ENCODE measurements at regions not wholly inside any gene's neighbourhood (a gene's known extent, or its start where the extent isn't known, plus 50 kb on each side); places are given as distances from the start of the nearest gene placed in this dataset.

- no peaks in the 10 kb centered on the region for H4K20me1 ChIP-seq (ENCODE audit: insufficient read depth, poor library complexity, severe bottlenecking)
- H3K27me3 ChIP-seq = no peaks in the 10 kb centered on the region
- H3K27ac ChIP-seq = no peak overlapping the region
- H3K4me1 ChIP-seq (ENCODE audit: insufficient read depth) = no peaks in the 10 kb centered on the region
- H3K79me2 ChIP-seq = no peaks in the 10 kb centered on the region
- no peaks in the 10 kb centered on the region for H3K9me2 ChIP-seq (replicated peaks; ENCODE audit: insufficient read depth)
- no peaks in the 10 kb centered on the region for H3K9me3 ChIP-seq (ENCODE audit: low read depth)
- H3K36me3 ChIP-seq (replicated peaks; ENCODE audit: insufficient read depth, low read depth) = no peaks in the 10 kb centered on the region
- TF ChIP-seq EZH2phosphoT487 (IDR thresholded peaks at IDR 0.05; ENCODE audit: low read depth, severe bottlenecking, unreplicated experiment) (no peak), EZH2 (IDR thresholded peaks at IDR 0.05; ENCODE audit: borderline replicate concordance) (no peak)
- TF ChIP-seq, protein P1, sequence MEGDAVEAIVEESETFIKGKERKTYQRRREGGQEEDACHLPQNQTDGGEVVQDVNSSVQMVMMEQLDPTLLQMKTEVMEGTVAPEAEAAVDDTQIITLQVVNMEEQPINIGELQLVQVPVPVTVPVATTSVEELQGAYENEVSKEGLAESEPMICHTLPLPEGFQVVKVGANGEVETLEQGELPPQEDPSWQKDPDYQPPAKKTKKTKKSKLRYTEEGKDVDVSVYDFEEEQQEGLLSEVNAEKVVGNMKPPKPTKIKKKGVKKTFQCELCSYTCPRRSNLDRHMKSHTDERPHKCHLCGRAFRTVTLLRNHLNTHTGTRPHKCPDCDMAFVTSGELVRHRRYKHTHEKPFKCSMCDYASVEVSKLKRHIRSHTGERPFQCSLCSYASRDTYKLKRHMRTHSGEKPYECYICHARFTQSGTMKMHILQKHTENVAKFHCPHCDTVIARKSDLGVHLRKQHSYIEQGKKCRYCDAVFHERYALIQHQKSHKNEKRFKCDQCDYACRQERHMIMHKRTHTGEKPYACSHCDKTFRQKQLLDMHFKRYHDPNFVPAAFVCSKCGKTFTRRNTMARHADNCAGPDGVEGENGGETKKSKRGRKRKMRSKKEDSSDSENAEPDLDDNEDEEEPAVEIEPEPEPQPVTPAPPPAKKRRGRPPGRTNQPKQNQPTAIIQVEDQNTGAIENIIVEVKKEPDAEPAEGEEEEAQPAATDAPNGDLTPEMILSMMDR (IDR thresholded peaks at IDR 0.05; ENCODE audit: poor library complexity) = no peak
- WGBS (ENCODE audit: low lambda C conversion rate, missing lambda C conversion rate) = 48% methylated on average over 8 of the region's 8 CpGs
- no peak overlapping the region for H3K4me3 ChIP-seq
- no peak overlapping the region for H2AFZ ChIP-seq
- no peak overlapping the region for H3K4me2 ChIP-seq
- DNase-seq (ENCODE audit: low spot score) = peak; percentile 6
Observed at GRCh38 chr7:125651823-125652528, 722.4 kb upstream of the POT1 start.

DNA sequence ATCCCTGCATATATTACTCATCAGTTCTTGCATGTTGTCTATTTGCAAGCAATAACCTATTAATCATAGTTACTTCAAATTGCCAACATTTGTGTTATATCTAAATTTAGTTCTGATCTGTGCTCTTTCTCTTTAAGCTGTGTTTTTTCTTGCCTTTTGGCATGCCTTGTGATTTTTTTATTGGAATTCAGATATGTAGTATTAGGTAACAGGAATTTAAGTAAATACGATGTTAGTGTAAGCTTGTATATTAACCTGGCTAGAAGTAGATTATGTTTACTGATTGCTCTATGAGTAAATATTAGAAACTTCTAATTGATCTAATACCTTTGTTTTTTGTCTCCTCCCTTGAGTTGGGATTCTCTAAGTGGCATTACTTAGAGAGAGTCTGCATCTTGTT, 718.9 kb upstream of the POT1 start:
- no peak overlapping the region for H3K27ac ChIP-seq

DNA sequence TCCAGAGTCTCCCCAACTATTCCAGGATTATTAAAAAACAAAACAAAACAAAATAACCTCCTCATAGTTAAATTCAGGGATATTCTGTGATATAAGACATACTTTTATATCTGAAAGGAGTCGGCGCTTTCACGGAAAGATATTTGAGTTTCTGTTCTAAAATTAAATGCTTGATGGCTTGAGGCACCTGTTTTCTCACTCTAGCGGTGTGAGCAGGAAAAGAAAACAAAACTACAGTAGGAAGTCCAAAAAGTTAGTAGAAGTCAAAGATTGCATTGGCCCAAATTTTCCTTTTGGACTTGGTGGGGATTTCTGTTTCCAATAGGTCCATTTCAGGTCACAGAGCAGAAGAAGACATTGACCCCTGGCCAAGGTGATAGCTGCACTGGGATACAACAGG, 716.1 kb upstream of the POT1 start:
- no peak for TF ChIP-seq EZH2phosphoT487 (IDR thresholded peaks at IDR 0.05; ENCODE audit: low read depth, severe bottlenecking, unreplicated experiment)
- TF ChIP-seq, protein P1 (IDR thresholded peaks at IDR 0.05; ENCODE audit: poor library complexity) = no peak
- TF ChIP-seq EZH2 (IDR thresholded peaks at IDR 0.05; ENCODE audit: borderline replicate concordance) = no peak
- H3K4me1 ChIP-seq (ENCODE audit: insufficient read depth) = no peaks in the 10 kb centered on the region
- H3K9me3 ChIP-seq (ENCODE audit: low read depth) = no peaks in the 10 kb centered on the region
- no peaks in the 10 kb centered on the region for H3K79me2 ChIP-seq
- H3K9me2 ChIP-seq (replicated peaks; ENCODE audit: insufficient read depth) = no peaks in the 10 kb centered on the region
- H3K27ac ChIP-seq = no peak overlapping the region
- no peak overlapping the region for H3K4me3 ChIP-seq
- H3K4me2 ChIP-seq = no peak overlapping the region
- no peaks in the 10 kb centered on the region for H4K20me1 ChIP-seq (ENCODE audit: insufficient read depth, poor library complexity, severe bottlenecking)
- H3K36me3 ChIP-seq (replicated peaks; ENCODE audit: insufficient read depth, low read depth) = no peaks in the 10 kb centered on the region
- H2AFZ ChIP-seq = no peak overlapping the region
- 96% methylated on average over 4 of the region's 4 CpGs for WGBS (ENCODE audit: low lambda C conversion rate, missing lambda C conversion rate)
- no peak for DNase-seq (ENCODE audit: low spot score)
- H3K27me3 ChIP-seq = no peaks in the 10 kb centered on the region

More for the DNA sequence above, 718.9 kb upstream of the POT1 start:
- Histone ChIP-seq H3K4me1 (ENCODE audit: insufficient read depth) (no peaks in the 10 kb centered on the region), H2AFZ (no peak overlapping the region), H3K27me3 (no peaks in the 10 kb centered on the region), H4K20me1 (ENCODE audit: insufficient read depth, poor library complexity, severe bottlenecking) (no peaks in the 10 kb centered on the region), H3K9me2 (replicated peaks; ENCODE audit: insufficient read depth) (no peaks in the 10 kb centered on the region), H3K4me2 (no peak overlapping the region), H3K9me3 (ENCODE audit: low read depth) (no peaks in the 10 kb centered on the region), H3K79me2 (no peaks in the 10 kb centered on the region), H3K4me3 (no peak overlapping the region), H3K36me3 (replicated peaks; ENCODE audit: insufficient read depth, low read depth) (no peaks in the 10 kb centered on the region)
- no peak for DNase-seq (ENCODE audit: low spot score)
- 48% methylated on average over 1 of the region's 1 CpG for WGBS (ENCODE audit: low lambda C conversion rate, missing lambda C conversion rate)
- TF ChIP-seq EZH2 (IDR thresholded peaks at IDR 0.05; ENCODE audit: borderline replicate concordance) (no peak), EZH2phosphoT487 (IDR thresholded peaks at IDR 0.05; ENCODE audit: low read depth, severe bottlenecking, unreplicated experiment) (no peak)
- TF ChIP-seq, protein P1 (IDR thresholded peaks at IDR 0.05; ENCODE audit: poor library complexity) = no peak

Measured in hepatocyte (in vitro differentiated cells).